NCI-H1092 treated with DMSO at 0.1 percent for 48 hours (cell line): ENCODE measurements at regions not wholly inside any gene's neighbourhood (a gene's known extent, or its start where the extent isn't known, plus 50 kb on each side); places are given as distances from the start of the nearest gene placed in this dataset.
"Not testable (repeated sequence)": the region's sequence is repeated elsewhere in the genome, so short reads cannot be mapped to it uniquely, and the experiment has no call there.

Source experiments
- DNase-seq: peaks from one replicate; lab custom pipeline; 2025; lab: John Stamatoyannopoulos, UW

- DNase-seq = no peak
Observed at GRCh38 chrX:51151734-51152133, 180.9 kb upstream of the NUDT10 start.

GRCh38 chrX:51155157-51155556, 177.5 kb upstream of the NUDT10 start:
- no peak for DNase-seq

- DNase-seq = no peak
Observed at GRCh38 chrX:51155566-51155965, 177.1 kb upstream of the NUDT10 start.

GRCh38 chrX:51158231-51158630, 174.4 kb upstream of the NUDT10 start:
- no peak for DNase-seq

- not testable (repeated sequence) for DNase-seq
Observed at GRCh38 chrX:51159378-51159777, 173.2 kb upstream of the NUDT10 start.

GRCh38 chrX:51163730-51164129, 168.9 kb upstream of the NUDT10 start:
- no peak for DNase-seq

DNA sequence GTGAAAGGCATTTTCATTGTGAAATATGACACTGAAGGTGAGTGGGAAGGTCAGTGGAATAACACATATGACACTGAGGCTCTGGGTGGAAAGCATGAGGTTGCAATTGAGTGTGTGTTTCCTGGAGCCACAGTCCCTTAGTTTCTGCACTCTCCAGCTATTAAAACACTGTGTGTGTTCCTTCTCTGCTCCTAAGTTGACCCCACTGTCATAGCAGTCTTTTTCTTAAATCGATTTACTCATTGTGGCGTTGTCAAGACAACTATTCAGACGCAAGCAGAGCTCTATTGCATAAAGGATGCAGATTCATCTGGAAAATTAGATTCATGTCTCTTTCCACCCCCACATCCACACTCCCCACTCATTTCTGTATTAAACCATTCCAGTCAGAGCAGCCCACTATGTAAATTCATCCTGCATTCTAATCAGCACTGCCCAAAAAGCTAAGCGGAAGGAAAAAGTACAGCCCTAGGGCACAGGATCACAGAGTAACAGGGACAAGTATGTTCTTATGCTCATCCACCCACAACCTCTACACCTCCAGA, 154.2 kb upstream of the NUDT10 start:
- not testable (repeated sequence) for DNase-seq

- DNase-seq = not testable (repeated sequence)
Observed at GRCh38 chrX:51179805-51180204, 152.8 kb upstream of the NUDT10 start.

GRCh38 chrX:51182545-51182944, 150.1 kb upstream of the NUDT10 start:
- DNase-seq = no peak

DNA sequence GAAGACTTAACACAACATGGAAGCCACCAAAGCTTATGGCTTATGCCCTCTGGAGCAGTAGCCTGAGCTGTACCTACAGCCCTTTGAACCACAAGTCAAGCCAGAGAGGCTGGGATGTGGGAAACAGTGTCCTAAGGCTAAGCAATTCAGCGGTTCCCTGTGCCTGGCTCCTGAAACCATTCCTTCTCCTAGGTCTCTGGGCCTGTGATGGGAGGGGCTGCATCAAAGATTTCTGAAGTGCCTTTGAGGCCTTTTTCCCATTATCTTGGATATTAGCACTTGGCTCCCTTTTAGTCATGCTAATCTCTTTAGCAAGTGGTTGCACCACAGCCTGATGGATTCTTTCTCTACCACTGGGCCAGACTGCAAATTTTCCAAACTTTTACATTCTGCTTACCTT, 140.5 kb upstream of the NUDT10 start:
- DNase-seq = no peak

GRCh38 chrX:51215266-51215665, 117.4 kb upstream of the NUDT10 start:
- no peak for DNase-seq

DNA sequence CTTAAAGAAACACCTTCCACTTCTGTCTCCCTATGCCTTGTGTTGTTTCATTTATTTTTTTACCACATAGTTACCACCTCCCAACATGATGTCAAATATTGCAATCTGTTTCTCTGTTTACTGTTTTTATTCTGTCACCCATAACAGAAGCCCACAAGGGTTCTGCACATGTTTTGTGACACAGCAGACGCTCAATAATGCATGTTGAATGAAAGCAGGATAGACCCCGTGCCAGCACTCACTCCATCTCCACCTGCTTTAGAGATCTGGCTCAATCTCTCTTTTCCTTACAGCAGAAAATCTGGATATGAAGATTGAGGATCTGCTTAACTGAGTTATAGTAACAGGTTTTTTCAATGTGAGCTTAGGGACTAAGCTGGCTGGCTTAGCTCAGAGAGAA, 116.8 kb upstream of the NUDT10 start:
- no peak for DNase-seq

GRCh38 chrX:51242212-51242611, 90.4 kb upstream of the NUDT10 start:
- no peak for DNase-seq

GRCh38 chrX:51257490-51257889, 75.1 kb upstream of the NUDT10 start:
- no peak for DNase-seq

- not testable (repeated sequence) for DNase-seq
Observed at GRCh38 chrX:51262271-51262670, 70.4 kb upstream of the NUDT10 start.

DNA sequence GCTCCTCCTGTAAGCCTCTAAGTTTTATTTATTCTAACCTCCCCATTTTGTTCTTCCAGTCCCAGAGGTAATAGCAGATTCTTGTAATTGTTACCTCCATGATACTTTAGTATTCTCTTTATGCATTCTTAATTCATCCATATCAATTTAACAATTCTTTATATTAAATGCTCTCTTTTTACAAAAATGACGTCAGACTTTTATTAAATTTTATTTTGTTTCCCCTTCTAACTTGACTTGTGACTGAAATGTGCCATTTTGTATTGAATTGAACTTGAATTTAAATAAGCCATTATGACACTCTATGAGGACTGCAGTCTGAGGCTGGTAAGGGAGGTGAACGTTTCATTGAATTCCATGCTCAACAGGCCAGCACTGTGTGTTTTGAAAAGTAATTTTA, 60.0 kb upstream of the NUDT10 start:
- no peak for DNase-seq

DNA sequence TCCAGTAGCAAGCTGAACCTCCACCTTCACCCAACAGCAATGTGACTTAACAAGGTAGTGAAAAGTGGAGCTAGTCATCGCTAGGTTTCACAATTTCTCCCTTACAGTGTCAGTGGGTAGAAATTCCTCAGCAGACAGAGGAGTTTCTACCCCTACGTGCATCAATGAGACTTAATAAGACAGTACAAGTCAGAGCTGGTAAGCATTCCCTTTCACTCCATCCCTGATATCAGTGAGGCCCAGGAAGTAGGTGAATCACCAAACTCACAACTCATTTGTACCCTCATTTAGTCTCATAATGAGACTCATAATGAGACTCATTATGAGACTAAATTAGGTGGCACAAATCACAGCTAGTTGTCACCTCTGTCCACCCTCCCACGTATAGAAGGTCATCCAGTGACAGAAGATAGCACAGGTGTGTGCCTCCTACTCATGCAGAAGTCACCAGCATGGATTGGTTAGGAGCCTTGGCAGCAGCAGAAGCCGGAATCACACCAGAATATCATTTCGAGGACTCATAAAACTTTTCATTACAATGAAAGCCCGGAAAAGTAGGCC, 50.8 kb upstream of the NUDT10 start:
- DNase-seq = no peak
